Subcutaneous abdominal adipose tissue (tissue), 5 donors: ENCODE measurements at regions not wholly inside any gene's neighbourhood (a gene's known extent, or its start where the extent isn't known, plus 50 kb on each side); places are given as distances from the start of the nearest gene placed in this dataset.

Experiments
- H3K27ac ChIP-seq: one replicate; pipeline ENCODE4 v1.7.0; 2013; ENCODE audit warnings: low read depth, mild to moderate bottlenecking, inconsistent platforms, low read length, moderate library complexity
- H3K27me3 ChIP-seq, 5 donors: one replicate each; pipeline ENCODE4 v1.7.0; 2013; ENCODE audit warnings: low read length in 5 of 5, inconsistent platforms in 1 of 5; ENCODE audit not compliant: control insufficient read depth in 5 of 5, insufficient read depth in 4 of 5
- H3K36me3 ChIP-seq, 5 donors: one replicate each; pipeline ENCODE4 v1.7.0; 2013; ENCODE audit warnings: low read length in 5 of 5; ENCODE audit not compliant: control insufficient read depth in 5 of 5, insufficient read depth in 5 of 5
- H3K4me1 ChIP-seq, 5 donors: one replicate each; pipeline ENCODE4 v1.7.0; 2013; ENCODE audit warnings: low read length in 5 of 5, mild to moderate bottlenecking in 3 of 5, moderate library complexity in 1 of 5; ENCODE audit not compliant: control insufficient read depth in 5 of 5, insufficient read depth in 5 of 5
- H3K4me3 ChIP-seq, 5 donors: one replicate each; pipeline ENCODE4 v1.7.0; 2013; ENCODE audit warnings: low read length in 5 of 5, low read depth in 1 of 5
- H3K9ac ChIP-seq, 5 donors: one replicate each; pipeline ENCODE4 v1.7.0; 2013; ENCODE audit warnings: low read length in 5 of 5, mild to moderate bottlenecking in 4 of 5, moderate library complexity in 3 of 5
- H3K9me3 ChIP-seq, 5 donors: one replicate each; pipeline ENCODE4 v1.7.0; 2013; ENCODE audit warnings: low read length in 5 of 5; ENCODE audit not compliant: control insufficient read depth in 5 of 5
- donor health status: healthy.
- donor health status: healthy.
- donor health status: healthy.
- donor health status: healthy.
- donor health status: healthy.

DNA sequence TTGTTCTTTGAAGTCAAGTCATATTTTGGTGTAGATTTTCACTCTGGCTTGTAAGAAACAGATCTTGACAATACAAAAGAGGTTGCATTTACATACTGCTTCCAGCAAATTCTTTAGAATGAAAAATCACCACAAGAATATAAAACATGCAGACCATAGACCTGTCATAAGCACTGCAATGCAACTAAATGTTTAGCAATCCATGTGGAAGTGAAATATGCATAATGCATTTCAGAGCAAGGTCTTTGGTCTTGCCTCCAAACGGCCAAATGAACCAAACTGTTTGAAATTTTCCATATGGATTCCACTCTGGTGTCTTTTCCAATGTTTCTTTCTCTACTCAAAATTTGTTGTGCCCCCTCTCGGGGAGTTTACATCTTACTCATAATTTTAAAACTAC lies 271.0 kb upstream of the CDH20 start:
- no peaks in the 10 kb centered on the region for H3K9me3 ChIP-seq
- no peaks in the 10 kb centered on the region for H3K27me3 ChIP-seq
- no peaks in the 10 kb centered on the region for H3K36me3 ChIP-seq
- H3K4me1 ChIP-seq = no peaks in the 10 kb centered on the region
- no peak overlapping the region for H3K4me3 ChIP-seq
- no peak overlapping the region for H3K9ac ChIP-seq
- H3K27ac ChIP-seq = no peak overlapping the region

DNA sequence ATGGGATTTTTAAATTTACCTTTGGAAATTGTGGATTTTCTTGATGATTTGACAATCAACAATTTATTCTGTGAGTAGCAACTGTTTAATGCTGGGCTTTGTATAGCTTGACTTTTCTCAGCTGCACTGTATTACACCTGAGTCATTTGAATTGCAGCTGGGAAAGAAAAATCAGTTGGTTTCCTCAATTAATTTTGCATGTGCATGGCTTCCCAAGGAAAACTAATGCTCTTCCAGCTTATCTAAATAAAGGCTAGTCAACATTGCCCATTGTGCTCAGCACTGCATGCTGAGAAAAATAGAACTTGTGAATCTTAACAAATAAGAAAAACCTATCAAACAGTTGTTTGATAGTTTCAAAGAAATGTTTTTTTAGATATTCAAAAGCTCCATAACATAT lies 268.3 kb upstream of the CDH20 start:
- Histone ChIP-seq H3K4me3 (no peak overlapping the region), H3K9ac (no peak overlapping the region), H3K4me1 (no peaks in the 10 kb centered on the region), H3K9me3 (no peaks in the 10 kb centered on the region), H3K27me3 (no peaks in the 10 kb centered on the region), H3K27ac (no peak overlapping the region), H3K36me3 (no peaks in the 10 kb centered on the region)

DNA sequence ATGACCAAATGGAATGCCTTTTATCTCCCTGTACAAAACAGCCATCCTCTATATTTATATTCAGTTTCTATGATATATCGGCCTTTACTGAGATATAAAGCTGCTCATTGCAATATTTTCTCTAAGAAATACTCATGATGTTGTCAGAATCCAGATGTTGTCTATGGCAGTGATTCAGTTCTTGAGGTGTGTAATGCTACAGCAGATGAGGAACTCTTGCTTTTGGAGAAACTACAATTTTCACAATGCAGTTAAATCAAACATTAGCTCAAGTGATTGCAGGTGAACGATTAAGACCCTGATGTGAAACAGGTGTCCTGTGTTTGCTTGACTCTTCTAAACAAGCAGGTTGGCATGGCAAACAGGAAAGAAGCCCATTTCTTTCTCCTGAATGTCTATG lies 256.2 kb upstream of the CDH20 start:
- Histone ChIP-seq H3K9ac (no peak overlapping the region), H3K9me3 (no peaks in the 10 kb centered on the region), H3K4me3 (no peak overlapping the region), H3K27me3 (no peaks in the 10 kb centered on the region), H3K27ac (no peak overlapping the region), H3K4me1 (no peaks in the 10 kb centered on the region), H3K36me3 (no peaks in the 10 kb centered on the region)

DNA sequence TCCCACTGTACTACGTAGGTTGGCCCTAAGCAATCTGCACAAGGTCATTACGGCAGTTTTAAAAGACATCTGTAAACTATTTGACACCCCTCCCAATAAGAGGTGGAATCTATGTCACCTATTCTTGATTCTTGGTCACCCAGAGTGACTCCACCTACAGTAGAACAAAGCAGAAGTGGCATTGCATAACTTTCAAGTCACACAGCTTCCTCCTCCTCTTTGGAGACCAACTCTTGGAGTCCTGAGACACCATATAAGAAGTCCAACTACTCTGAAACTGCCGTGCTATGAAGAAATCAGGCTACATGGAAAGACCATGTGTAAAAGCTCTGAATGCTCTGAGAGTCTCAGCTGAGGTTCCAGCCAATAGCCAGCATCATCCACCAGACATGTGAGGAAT lies 253.5 kb upstream of the CDH20 start:
- Histone ChIP-seq H3K4me1 (no peaks in the 10 kb centered on the region), H3K4me3 (no peak overlapping the region), H3K9ac (no peak overlapping the region), H3K36me3 (no peaks in the 10 kb centered on the region), H3K9me3 (no peaks in the 10 kb centered on the region), H3K27me3 (no peaks in the 10 kb centered on the region), H3K27ac (no peak overlapping the region)

GRCh38 chr18:61080954-61081528 lies 252.2 kb upstream of the CDH20 start:
- H3K9me3 ChIP-seq = no peaks in the 10 kb centered on the region

GRCh38 chr18:61082976-61083630 lies 250.1 kb upstream of the CDH20 start:
- H3K27ac ChIP-seq = no peak overlapping the region
- H3K9ac ChIP-seq = no peak overlapping the region
- no peaks in the 10 kb centered on the region for H3K27me3 ChIP-seq
- no peaks in the 10 kb centered on the region for H3K9me3 ChIP-seq
- H3K4me3 ChIP-seq = no peak overlapping the region
- H3K36me3 ChIP-seq = no peaks in the 10 kb centered on the region
- no peaks in the 10 kb centered on the region for H3K4me1 ChIP-seq

More at GRCh38 chr18:61080954-61081528, 252.2 kb upstream of the CDH20 start:
- Histone ChIP-seq H3K4me1 (no peaks in the 10 kb centered on the region), H3K27ac (no peak overlapping the region), H3K4me3 (no peak overlapping the region), H3K36me3 (no peaks in the 10 kb centered on the region), H3K9ac (no peak overlapping the region), H3K27me3 (no peaks in the 10 kb centered on the region)

GRCh38 chr18:61085036-61085435 lies 248.2 kb upstream of the CDH20 start:
- Histone ChIP-seq H3K4me1 (no peaks in the 10 kb centered on the region), H3K36me3 (no peaks in the 10 kb centered on the region), H3K9me3 (no peaks in the 10 kb centered on the region), H3K27me3 (no peaks in the 10 kb centered on the region), H3K9ac (no peak overlapping the region), H3K4me3 (no peak overlapping the region), H3K27ac (no peak overlapping the region)

DNA sequence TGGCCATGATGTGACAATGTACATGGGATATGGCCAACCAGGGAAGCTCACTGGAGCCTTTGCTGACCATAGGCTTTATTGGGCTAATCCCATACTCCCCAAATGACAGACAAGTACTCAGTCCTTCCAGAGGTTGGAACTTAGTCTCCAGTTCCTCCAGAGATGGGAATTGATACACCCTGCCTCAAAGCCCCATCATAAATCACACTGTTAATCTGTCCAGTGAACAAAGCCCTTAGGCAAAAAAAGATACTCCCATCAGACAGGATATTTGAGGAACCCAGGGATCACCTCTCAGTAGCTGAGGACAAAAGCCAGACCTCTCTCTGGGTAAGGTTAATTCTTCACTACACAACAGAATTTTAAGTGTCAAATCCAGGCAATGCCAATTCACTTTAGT lies 247.5 kb upstream of the CDH20 start:
- Histone ChIP-seq H3K27ac (no peak overlapping the region), H3K36me3 (no peaks in the 10 kb centered on the region), H3K4me1 (no peaks in the 10 kb centered on the region), H3K27me3 (no peaks in the 10 kb centered on the region), H3K4me3 (no peak overlapping the region), H3K9me3 (no peaks in the 10 kb centered on the region), H3K9ac (no peak overlapping the region)

- no peaks in the 10 kb centered on the region for H3K27me3 ChIP-seq
- H3K4me3 ChIP-seq = no peak overlapping the region
- H3K9ac ChIP-seq = no peak overlapping the region
- no peaks in the 10 kb centered on the region for H3K36me3 ChIP-seq
- no peaks in the 10 kb centered on the region for H3K4me1 ChIP-seq
- H3K9me3 ChIP-seq = no peaks in the 10 kb centered on the region
- H3K27ac ChIP-seq = no peak overlapping the region
These were observed 246.6 kb upstream of the CDH20 start for GRCh38 chr18:61086657-61087056.

- Histone ChIP-seq H3K36me3 (no peaks in the 10 kb centered on the region), H3K27me3 (peaks cover 0 to 3% (median 0%) of the 10 kb centered on the region in 5 donors), H3K27ac (no peak overlapping the region), H3K9me3 (no peaks in the 10 kb centered on the region), H3K9ac (no peak overlapping the region), H3K4me3 (no peak overlapping the region), H3K4me1 (no peaks in the 10 kb centered on the region)
These were observed 241.9 kb upstream of the CDH20 start for GRCh38 chr18:61091379-61091778.
